Panc1 (cell line): ENCODE measurements at regions not wholly inside any gene's neighbourhood (a gene's known extent, or its start where the extent isn't known, plus 50 kb on each side); places are given as distances from the start of the nearest gene placed in this dataset.

Source experiments
- ATAC-seq: fragments of 200-7000 bp; cut with Tn5 transposase; 2 replicates; pipeline ENCODE4 v1.9.1; 2020; ENCODE audit warnings: mild to moderate bottlenecking, moderate library complexity
- BruUV-seq: library from RNA; stranded (reverse); fragments of 400-500 nt; replicated peaks from 2 replicates; lab custom pipeline; 2021; lab: Mats Ljungman, UMichigan
- CTCF ChIA-PET: fragments of 300-600 bp; sonication (Branson Sonifier 250); formaldehyde crosslinking; loops from one replicate; lab custom pipeline; 2022; ENCODE audit warnings: antibody characterized with exemption; lab: Charles Lee
- POLR2A ChIA-PET: fragments of 300-600 bp; sonication (Branson Sonifier 250); formaldehyde crosslinking; loops from one replicate; lab custom pipeline; 2022; ENCODE audit warnings: antibody characterized with exemption; lab: Charles Lee
- DNase-seq: peaks from one replicate; pipeline ENCODE4 v3.0.0-alpha.2; 2010; ENCODE audit warnings: low read depth, low spot score
- H3K27ac ChIP-seq: 2 replicates; pipeline ENCODE4 v1.5.1; 2011; ENCODE audit warnings: mild to moderate bottlenecking, low read length, inconsistent platforms
- H3K27me3 ChIP-seq: fragments of 200-500 bp; sonication (Bioruptor generic); 2 replicates; pipeline ENCODE4 v1.6.0; 2014; ENCODE audit warnings: low read length, inconsistent platforms; ENCODE audit not compliant: control insufficient read depth, insufficient read depth
- H3K36me3 ChIP-seq: fragments of 200-500 bp; sonication (Bioruptor generic); 2 replicates; pipeline ENCODE4 v1.5.1; 2014; ENCODE audit warnings: inconsistent platforms, mild to moderate bottlenecking, low read length, moderate library complexity; ENCODE audit not compliant: control insufficient read depth, insufficient read depth
- H3K4me1 ChIP-seq: 2 replicates; pipeline ENCODE4 v1.5.1; 2011; ENCODE audit warnings: inconsistent platforms, mild to moderate bottlenecking, low read length, moderate library complexity; ENCODE audit not compliant: control insufficient read depth, insufficient read depth
- H3K4me3 ChIP-seq, 2 experiments: 2 replicates each; pipeline ENCODE4 v1.5.1; 2011 to 2012; ENCODE audit warnings: low read depth in 2 of 2, low read length in 2 of 2, mild to moderate bottlenecking in 2 of 2, inconsistent platforms in 1 of 2, moderate library complexity in 1 of 2
- H3K9me3 ChIP-seq: fragments of 200-500 bp; sonication (Bioruptor generic); 2 replicates; pipeline ENCODE4 v1.5.1; 2014; ENCODE audit warnings: low read depth, mild to moderate bottlenecking, inconsistent platforms, low read length, moderate library complexity; ENCODE audit not compliant: control insufficient read depth, insufficient read depth
- CTCF ChIP-seq: fragments of 450-650 bp; IDR thresholded peaks from 2 replicates; pipeline ENCODE4 v1.5.1; 2017; ENCODE audit warnings: mild to moderate bottlenecking
- POLR2AphosphoS5 ChIP-seq: IDR thresholded peaks from 2 replicates; pipeline ENCODE4 v1.6.1; 2012; ENCODE audit warnings: mild to moderate bottlenecking, low read depth, low read length, moderate library complexity
- REST ChIP-seq, 2 experiments: IDR thresholded peaks; 2 replicates each; pipeline ENCODE4 v1.6.1; 2011 to 2012; ENCODE audit warnings: low read depth in 2 of 2, control low read depth in 1 of 2, low read length in 1 of 2, mild to moderate bottlenecking in 1 of 2, moderate library complexity in 1 of 2; ENCODE audit not compliant: insufficient read depth in 1 of 2
- SIN3A ChIP-seq: IDR thresholded peaks from 2 replicates; pipeline ENCODE4 v1.6.1; 2012; ENCODE audit warnings: low read depth, mild to moderate bottlenecking, low read length, moderate library complexity, borderline replicate concordance; ENCODE audit not compliant: insufficient read depth
- TCF7L2 ChIP-seq: IDR thresholded peaks from 2 replicates; pipeline ENCODE4 v1.6.1; 2011; ENCODE audit warnings: mild to moderate bottlenecking, low read depth, low read length, inconsistent platforms
- in situ Hi-C: cut with HindIII; loops from 2 replicates; pipeline ENCODE4 v1.10.0; 2016; ENCODE audit warnings: low sequenced_read_pairs, low pct_unique_long_range_greater_than_20kb
- intact Hi-C: fragments of 100-400 bp; cut with micrococcal nuclease; formaldehyde crosslinking; loops from one replicate; pipeline ENCODE4 v1.10.0; 2022; ENCODE audit not compliant: unreplicated experiment

GRCh38 chr2:120452131-120452530 is 106.2 kb downstream of the INHBB start:
- Histone ChIP-seq H3K4me3 (no peak overlapping the region), H3K27ac (no peak overlapping the region), H3K4me1 (no peaks in the 10 kb centered on the region), H3K9me3 (no peaks in the 10 kb centered on the region), H3K36me3 (no peaks in the 10 kb centered on the region), H3K27me3 (no peaks in the 10 kb centered on the region; the same call in 1 of the 2 replicates)
- ATAC-seq = no peak
- no peak for DNase-seq
- no peak for TF ChIP-seq REST (IDR thresholded peaks at IDR 0.05; ENCODE audit: insufficient read depth in 1 of 2, low read depth in 2 of 2, low read length in 1 of 2)
- TF ChIP-seq POLR2AphosphoS5 = no peak
- TF ChIP-seq TCF7L2 = no peak
- no peak for TF ChIP-seq SIN3A
- no peak for TF ChIP-seq CTCF
- CTCF ChIA-PET = no interaction called here
- intact Hi-C loops = no loop called here
- BruUV-seq = no TSS peak
- POLR2A ChIA-PET = no interaction called here
- in situ Hi-C loops = no loop called here

- Histone ChIP-seq H3K4me1 (no peaks in the 10 kb centered on the region), H3K27me3 (no peaks in the 10 kb centered on the region; the same call in 1 of the 2 replicates), H3K27ac (no peak overlapping the region), H3K4me3 (no peak overlapping the region), H3K36me3 (no peaks in the 10 kb centered on the region), H3K9me3 (no peaks in the 10 kb centered on the region)
- in situ Hi-C loops = no loop called here
- ChIA-PET CTCF (no interaction called here), POLR2A (no interaction called here)
- ATAC-seq = no peak
- intact Hi-C loops = no loop called here
- TF ChIP-seq POLR2AphosphoS5 (no peak), SIN3A (no peak), REST (IDR thresholded peaks at IDR 0.05; ENCODE audit: insufficient read depth in 1 of 2, low read depth in 2 of 2, low read length in 1 of 2) (no peak), TCF7L2 (no peak), CTCF (no peak)
- BruUV-seq = no TSS peak
- DNase-seq = no peak
Observed at GRCh38 chr2:120452945-120453634, 107.2 kb downstream of the INHBB start.
